Epidermal melanocyte (primary cell): ENCODE measurements at regions not wholly inside any gene's neighbourhood (a gene's known extent, or its start where the extent isn't known, plus 50 kb on each side); places are given as distances from the start of the nearest gene placed in this dataset.

ENCODE experiments used
- DNase-seq: peaks from one replicate; pipeline ENCODE4 v3.0.0; 2011; ENCODE audit warnings: low spot score; ENCODE audit not compliant: insufficient read length

GRCh38 chrX:117215683-117216082 is 752.9 kb upstream of the CT83 start:
- DNase-seq, result no peak

- no peak for DNase-seq
Observed at GRCh38 chrX:117196481-117196880, 733.7 kb upstream of the CT83 start.

GRCh38 chrX:117147249-117147648 is 684.5 kb upstream of the CT83 start:
- no peak for DNase-seq

GRCh38 chrX:117138070-117138469 is 675.3 kb upstream of the CT83 start:
- no peak for DNase-seq

- no peak for DNase-seq
Observed at GRCh38 chrX:117134983-117135382, 672.2 kb upstream of the CT83 start.

GRCh38 chrX:117120700-117121099 is 657.9 kb upstream of the CT83 start:
- DNase-seq, result no peak

GRCh38 chrX:117096528-117096927 is 633.8 kb upstream of the CT83 start:
- DNase-seq, result no peak

GRCh38 chrX:117095393-117095792 is 632.6 kb upstream of the CT83 start:
- DNase-seq, result no peak

- no peak for DNase-seq
Observed at GRCh38 chrX:117094149-117094548, 631.4 kb upstream of the CT83 start.

- DNase-seq, result no peak
Observed at GRCh38 chrX:117093319-117093718, 630.5 kb upstream of the CT83 start.

- no peak for DNase-seq
Observed at GRCh38 chrX:117092641-117093040, 629.9 kb upstream of the CT83 start.

GRCh38 chrX:117063224-117063623 is 600.4 kb upstream of the CT83 start:
- DNase-seq, result no peak

- DNase-seq, result no peak
Observed at GRCh38 chrX:117059848-117060247, 597.1 kb upstream of the CT83 start.

GRCh38 chrX:117053260-117053659 is 590.5 kb upstream of the CT83 start:
- no peak for DNase-seq

- no peak for DNase-seq
Observed at GRCh38 chrX:117038918-117039440, 576.2 kb upstream of the CT83 start.

- no peak for DNase-seq
Observed at GRCh38 chrX:117010243-117010642, 547.5 kb upstream of the CT83 start.

- no peak for DNase-seq
Observed at GRCh38 chrX:117002981-117003380, 540.2 kb upstream of the CT83 start.

- no peak for DNase-seq
Observed at GRCh38 chrX:116975517-116975916, 512.7 kb upstream of the CT83 start.

GRCh38 chrX:116972362-116972761 is 509.6 kb upstream of the CT83 start:
- DNase-seq, result no peak

- no peak for DNase-seq
Observed at GRCh38 chrX:116961872-116962582, 499.3 kb upstream of the CT83 start.

GRCh38 chrX:116930311-116930710 is 467.5 kb upstream of the CT83 start:
- no peak for DNase-seq

- DNase-seq, result no peak
Observed at GRCh38 chrX:116897526-116897925, 434.8 kb upstream of the CT83 start.

- no peak for DNase-seq
Observed at GRCh38 chrX:116881961-116882360, 419.2 kb upstream of the CT83 start.
